HG03520 (cell line): ENCODE measurements at regions not wholly inside any gene's neighbourhood (a gene's known extent, or its start where the extent isn't known, plus 50 kb on each side); places are given as distances from the start of the nearest gene placed in this dataset.
"Not testable (repeated sequence)": the region's sequence is repeated elsewhere in the genome, so short reads cannot be mapped to it uniquely, and the experiment has no call there.

Experiments used
- ATAC-seq: cut with Tn5 transposase; IDR thresholded peaks from one replicate; pipeline ENCODE4 v1.9.1; 2021; ENCODE audit warnings: mild to moderate bottlenecking, moderate library complexity; ENCODE audit not compliant: unreplicated experiment

GRCh38 chr1:37362594-37363385 is 111.6 kb upstream of the ZC3H12A start:
- no peak for ATAC-seq

DNA sequence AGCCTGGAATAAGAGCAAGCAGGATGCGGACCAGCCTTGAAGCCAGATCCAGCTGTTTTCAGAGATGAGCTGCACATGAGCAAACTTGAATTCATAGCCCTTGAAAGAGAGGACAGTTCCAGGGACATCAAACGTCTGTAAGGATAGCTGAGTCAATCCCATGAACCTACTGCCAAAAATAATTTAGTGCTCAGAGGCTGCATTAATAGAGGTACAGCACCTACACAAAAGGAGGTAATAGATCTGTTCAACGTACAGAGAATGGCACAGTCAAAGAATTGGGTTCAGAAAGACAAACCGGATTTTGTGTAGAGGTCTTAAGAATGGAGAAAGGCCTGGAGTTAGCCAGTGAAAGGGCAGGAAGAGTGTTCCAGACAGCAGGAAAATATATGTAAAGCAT is 110.8 kb upstream of the ZC3H12A start:
- no peak for ATAC-seq

DNA sequence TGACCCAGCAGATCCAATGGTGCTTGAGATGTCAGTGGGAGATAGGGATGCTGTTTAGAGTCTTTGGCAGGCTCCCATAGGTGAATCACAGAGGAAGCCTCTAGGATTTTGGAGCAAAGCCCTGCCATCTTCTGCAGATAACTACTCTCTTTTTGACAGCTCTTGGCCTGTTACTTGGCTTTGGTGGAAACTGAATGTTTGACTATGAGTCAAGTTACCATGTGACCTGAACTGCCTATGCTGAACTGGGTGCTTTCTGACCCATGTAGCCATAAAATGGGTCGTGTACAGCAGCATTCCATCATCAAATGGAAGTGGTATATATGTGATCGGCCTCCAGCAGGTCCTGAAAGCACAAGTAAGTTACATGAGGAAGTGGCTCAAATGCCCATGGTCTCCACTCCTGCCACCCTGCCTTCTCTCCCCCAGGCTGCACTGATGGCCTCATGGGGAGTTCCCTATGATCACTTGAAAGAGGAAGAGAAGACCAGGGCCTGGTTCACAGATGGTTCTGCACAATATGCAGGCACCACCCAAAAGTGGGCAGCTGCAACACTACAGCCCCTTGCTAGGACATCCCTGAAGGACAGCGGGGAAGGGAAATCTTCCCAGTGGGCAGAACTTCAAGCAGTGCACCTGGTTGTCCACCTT is 105.6 kb upstream of the ZC3H12A start:
- not testable (repeated sequence) for ATAC-seq

GRCh38 chr1:37372302-37372701 is 102.1 kb upstream of the ZC3H12A start:
- ATAC-seq = no peak

GRCh38 chr1:37372711-37373110 is 101.7 kb upstream of the ZC3H12A start:
- ATAC-seq = no peak

- no peak for ATAC-seq
These were observed 101.0 kb upstream of the ZC3H12A start for GRCh38 chr1:37373413-37373812.

DNA sequence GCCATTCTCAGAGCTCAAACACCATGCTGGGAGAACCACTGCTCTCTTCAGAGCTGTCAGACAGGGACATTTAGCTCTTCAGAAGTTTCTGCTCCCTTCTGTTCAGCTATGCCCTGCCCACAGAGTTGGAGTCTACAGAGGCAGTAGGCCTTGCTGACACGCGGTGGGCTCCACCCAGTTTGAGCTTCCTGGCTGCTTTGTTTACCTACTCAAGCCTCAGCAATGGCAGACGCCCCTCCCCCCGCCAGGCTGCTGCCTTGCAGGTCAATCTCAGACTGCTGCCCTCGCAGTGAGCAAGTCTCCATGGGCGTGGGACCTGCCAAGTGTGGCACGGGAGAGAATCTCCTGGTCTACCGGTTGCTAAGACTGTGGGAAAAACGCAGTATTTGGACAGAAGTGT is 93.8 kb upstream of the ZC3H12A start:
- not testable (repeated sequence) for ATAC-seq

- ATAC-seq = no peak
These were observed 86.5 kb upstream of the ZC3H12A start for GRCh38 chr1:37387854-37388253.

DNA sequence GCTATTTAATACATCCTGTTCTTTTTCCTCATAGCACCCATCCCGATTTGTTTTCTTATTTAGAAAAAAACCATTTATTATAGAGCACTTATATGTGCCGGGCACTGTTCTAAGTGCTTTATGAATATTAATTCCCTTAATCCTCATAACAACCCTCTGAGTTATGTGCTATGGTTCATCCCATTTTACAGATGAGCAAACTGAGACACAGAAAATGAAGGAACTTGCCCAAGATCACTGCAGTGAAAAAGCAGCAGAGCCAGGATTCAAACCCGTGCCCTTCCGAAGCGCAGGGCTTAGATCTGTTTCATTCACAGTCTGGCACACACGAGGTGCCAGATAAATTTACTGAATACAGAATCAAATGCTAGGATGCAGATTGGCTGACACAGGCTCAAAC is 85.1 kb upstream of the ZC3H12A start:
- no peak for ATAC-seq

- ATAC-seq = no peak
These were observed 83.0 kb upstream of the ZC3H12A start for GRCh38 chr1:37391211-37392011.

DNA sequence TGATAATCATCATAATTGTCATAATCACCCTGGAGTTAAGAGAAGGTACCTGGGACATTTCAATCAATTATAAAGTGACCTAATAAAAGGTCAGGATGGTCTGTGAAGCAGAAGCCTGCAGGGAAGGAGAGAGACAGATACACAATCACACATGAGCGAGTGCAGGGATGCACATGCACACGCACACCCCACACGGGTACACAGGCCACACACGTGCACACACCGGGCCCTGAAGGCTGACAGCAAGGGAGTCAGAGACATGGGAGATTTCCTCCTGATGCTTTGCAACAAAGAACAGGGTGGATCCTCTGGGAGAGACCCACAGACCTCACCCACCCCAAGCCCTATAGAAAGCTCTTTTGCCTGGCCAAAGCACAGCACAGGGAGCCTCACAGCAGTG is 82.3 kb upstream of the ZC3H12A start:
- no peak for ATAC-seq

GRCh38 chr1:37393173-37394120 is 80.9 kb upstream of the ZC3H12A start:
- ATAC-seq = no peak

GRCh38 chr1:37394574-37395464 is 79.6 kb upstream of the ZC3H12A start:
- no peak for ATAC-seq

GRCh38 chr1:37398096-37398495 is 76.3 kb upstream of the ZC3H12A start:
- ATAC-seq = no peak

GRCh38 chr1:37399205-37399604 is 75.2 kb upstream of the ZC3H12A start:
- no peak for ATAC-seq

- no peak for ATAC-seq
These were observed 74.4 kb upstream of the ZC3H12A start for GRCh38 chr1:37399830-37400464.

- no peak for ATAC-seq
These were observed 73.7 kb upstream of the ZC3H12A start for GRCh38 chr1:37400466-37401225.

DNA sequence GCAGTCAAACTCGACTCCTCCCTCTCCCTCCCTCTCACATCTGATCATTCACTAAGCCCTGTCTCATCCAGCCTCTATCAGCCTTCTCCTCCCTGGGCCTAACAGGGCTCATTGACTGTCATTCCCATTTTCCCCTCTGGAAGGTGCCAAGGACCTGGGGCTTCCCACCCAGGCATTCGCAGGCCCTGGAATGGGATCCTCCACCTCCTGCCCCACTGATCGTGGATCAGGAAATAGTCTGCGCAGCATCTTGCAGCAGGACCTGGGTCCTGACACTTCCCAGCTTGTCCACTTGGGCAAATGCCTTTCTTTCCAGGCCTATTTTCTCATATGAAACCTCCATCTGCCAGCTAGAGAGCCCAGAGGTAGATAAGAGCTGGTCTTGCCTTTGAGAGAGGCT is 71.2 kb upstream of the ZC3H12A start:
- ATAC-seq = no peak
